ENCODE measurements at regions not wholly inside any gene's neighbourhood (a gene's known extent, or its start where the extent isn't known, plus 50 kb on each side); places are given as distances from the start of the nearest gene placed in this dataset.
A peak's percentile ranks its signal among the peaks of the same experiment; 100 is the strongest.

- DNase-seq (ENCODE audit: insufficient read length, low spot score) (peak; percentile 62), FAIRE-seq (peak; percentile 94)
Measured at GRCh38 chr2:146874260-146874658, 970.6 kb upstream of the ACVR2A start.

- no peak for FAIRE-seq
- no peak for DNase-seq (ENCODE audit: insufficient read length, low spot score)
Measured at GRCh38 chr2:146873646-146874259, 971.1 kb upstream of the ACVR2A start.

GRCh38 chr2:146873056-146873455, 971.8 kb upstream of the ACVR2A start:
- DNase-seq (ENCODE audit: insufficient read length, low spot score) (no peak), FAIRE-seq (no peak)

- DNase-seq (ENCODE audit: insufficient read length, low spot score) (no peak), FAIRE-seq (no peak)
Measured at GRCh38 chr2:146870691-146871090, 974.1 kb upstream of the ACVR2A start.

GRCh38 chr2:146869328-146869727, 975.5 kb upstream of the ACVR2A start:
- no peak for FAIRE-seq
- no peak for DNase-seq (ENCODE audit: insufficient read length, low spot score)

- DNase-seq (ENCODE audit: insufficient read length, low spot score), result no peak
- no peak for FAIRE-seq
Measured at GRCh38 chr2:146868051-146868450, 976.8 kb upstream of the ACVR2A start.

GRCh38 chr2:146867477-146867986, 977.3 kb upstream of the ACVR2A start:
- DNase-seq (ENCODE audit: insufficient read length, low spot score) (no peak), FAIRE-seq (no peak)

GRCh38 chr2:146853741-146854444, 990.9 kb upstream of the ACVR2A start:
- DNase-seq (ENCODE audit: insufficient read length, low spot score), result peak; percentile 11
- no peak for FAIRE-seq

- DNase-seq (ENCODE audit: insufficient read length, low spot score) (no peak), FAIRE-seq (no peak)
Measured at GRCh38 chr2:146852661-146853060, 992.2 kb upstream of the ACVR2A start.

GRCh38 chr2:146850746-146851145, 994.1 kb upstream of the ACVR2A start:
- no peak for DNase-seq (ENCODE audit: insufficient read length, low spot score)
- FAIRE-seq, result no peak

GRCh38 chr2:146847846-146848245, 997.0 kb upstream of the ACVR2A start:
- no peak for FAIRE-seq

GRCh38 chr2:146844226-146844990, 1000.4 kb upstream of the ACVR2A start:
- no peak for DNase-seq (ENCODE audit: insufficient read length, low spot score)
- no peak for FAIRE-seq

More at GRCh38 chr2:146847846-146848245, 997.0 kb upstream of the ACVR2A start:
- DNase-seq (ENCODE audit: insufficient read length, low spot score), result no peak

GRCh38 chr2:146837857-146838256, 1007.0 kb upstream of the ACVR2A start:
- DNase-seq (ENCODE audit: insufficient read length, low spot score), result no peak
- no peak for FAIRE-seq

- no peak for FAIRE-seq
- DNase-seq (ENCODE audit: insufficient read length, low spot score), result no peak
Measured at GRCh38 chr2:146826388-146826787, 1018.4 kb upstream of the ACVR2A start.

- FAIRE-seq, result no peak
- DNase-seq (ENCODE audit: insufficient read length, low spot score), result peak; percentile 63
Measured at GRCh38 chr2:146821836-146822316, 1023.0 kb upstream of the ACVR2A start.

GRCh38 chr2:146820672-146821071, 1024.2 kb upstream of the ACVR2A start:
- DNase-seq (ENCODE audit: insufficient read length, low spot score) (peak; percentile 50), FAIRE-seq (no peak)

- no peak for FAIRE-seq
- DNase-seq (ENCODE audit: insufficient read length, low spot score), result no peak
Measured at GRCh38 chr2:146818122-146818521, 1026.7 kb upstream of the ACVR2A start.

GRCh38 chr2:146817613-146818012, 1027.2 kb upstream of the ACVR2A start:
- no peak for FAIRE-seq
- DNase-seq (ENCODE audit: insufficient read length, low spot score), result no peak

GRCh38 chr2:146814971-146815370, 1029.9 kb upstream of the ACVR2A start:
- FAIRE-seq, result no peak
- no peak for DNase-seq (ENCODE audit: insufficient read length, low spot score)

- FAIRE-seq (no peak), DNase-seq (ENCODE audit: insufficient read length, low spot score) (no peak)
Measured at GRCh38 chr2:146807568-146808168, 1037.2 kb upstream of the ACVR2A start.

All from HTR-8/SVneo (cell line).